Left lobe of liver (tissue), 2 donors: ENCODE measurements at regions not wholly inside any gene's neighbourhood (a gene's known extent, or its start where the extent isn't known, plus 50 kb on each side); places are given as distances from the start of the nearest gene placed in this dataset.
"Not testable (repeated sequence)": the region's sequence is repeated elsewhere in the genome, so short reads cannot be mapped to it uniquely, and the experiment has no call there.

ENCODE experiments used
- ATAC-seq: fragments of 200-7000 bp; cut with Tn5 transposase; one replicate; pipeline ENCODE4 v1.9.1; 2020; ENCODE audit warnings: mild to moderate bottlenecking, moderate library complexity
- DNase-seq: peaks from one replicate; pipeline ENCODE4 v3.0.0-alpha.2; 2020; ENCODE audit warnings: low spot score
- donor health status: DM: no; HTN: no; CAD: no; lungs with moderate emphysema.
- donor health status: DM: no; HTN: yes; CAD: no.

DNA sequence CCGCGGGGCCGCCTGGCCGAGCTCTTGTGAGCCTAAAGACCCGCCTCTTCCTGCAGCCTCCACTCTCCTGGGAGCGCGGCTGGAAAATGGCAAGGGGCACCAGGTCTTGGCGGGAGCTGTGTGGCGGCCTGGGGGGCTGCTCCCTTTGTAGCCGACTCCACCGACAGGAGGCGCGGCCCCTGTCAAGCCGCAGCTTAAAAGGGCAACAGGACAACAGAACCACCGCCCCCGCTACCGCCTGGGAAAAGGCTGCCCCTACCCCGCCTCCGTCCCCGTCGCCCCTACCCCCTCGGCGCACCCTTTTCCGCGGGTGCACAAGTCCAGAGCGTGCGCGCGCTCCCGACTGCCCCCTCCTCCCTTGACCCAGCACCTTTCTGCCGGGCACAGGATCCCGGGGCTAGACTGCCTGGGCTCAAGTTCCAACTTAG is 60.3 kb downstream of the GOLGA8K start:
- peak; percentile 41 for DNase-seq
- ATAC-seq: peak; percentile 52

DNA sequence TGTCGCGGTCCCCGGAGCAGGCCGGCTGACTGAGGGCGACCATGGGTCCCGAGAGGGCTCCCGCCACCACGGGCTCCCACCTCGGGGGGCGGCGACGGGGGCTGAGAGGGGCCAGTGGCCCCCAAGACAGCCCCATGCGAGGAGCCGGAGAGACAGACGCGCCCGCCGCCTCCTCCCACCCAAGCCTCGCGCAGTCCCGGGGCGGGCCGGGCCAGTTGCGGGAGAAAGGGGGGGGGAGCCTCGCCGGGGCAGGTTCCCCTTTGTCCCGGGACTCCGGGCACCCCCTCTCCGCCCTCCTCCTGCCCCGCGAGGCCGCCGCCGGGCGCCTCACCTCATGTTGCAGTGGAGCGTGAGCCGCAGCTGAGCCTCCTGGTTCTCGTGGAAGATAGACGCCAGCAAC is 60.8 kb downstream of the GOLGA8K start:
- ATAC-seq, DNase-seq: not testable (repeated sequence)

DNA sequence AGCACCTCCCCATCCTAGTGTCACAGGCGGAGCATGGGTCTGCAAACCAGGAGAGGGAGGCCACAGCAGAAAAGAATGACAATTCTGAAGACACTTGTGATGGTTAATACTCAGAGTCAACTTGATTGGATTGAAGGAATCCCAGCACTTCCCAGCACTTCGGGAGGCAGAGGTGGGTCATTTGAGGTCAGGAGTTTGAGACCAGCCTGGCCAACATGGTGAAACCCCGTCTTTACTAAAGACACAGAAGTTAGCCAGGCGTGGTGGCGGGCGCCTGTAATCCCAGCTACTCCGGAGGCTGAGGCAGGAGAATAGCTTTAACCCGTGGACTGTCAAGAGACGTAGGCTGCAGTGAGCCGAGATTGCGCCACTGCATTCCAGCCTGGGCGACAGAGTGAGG is 61.6 kb downstream of the GOLGA8K start:
- not testable (repeated sequence) for ATAC-seq, DNase-seq

DNA sequence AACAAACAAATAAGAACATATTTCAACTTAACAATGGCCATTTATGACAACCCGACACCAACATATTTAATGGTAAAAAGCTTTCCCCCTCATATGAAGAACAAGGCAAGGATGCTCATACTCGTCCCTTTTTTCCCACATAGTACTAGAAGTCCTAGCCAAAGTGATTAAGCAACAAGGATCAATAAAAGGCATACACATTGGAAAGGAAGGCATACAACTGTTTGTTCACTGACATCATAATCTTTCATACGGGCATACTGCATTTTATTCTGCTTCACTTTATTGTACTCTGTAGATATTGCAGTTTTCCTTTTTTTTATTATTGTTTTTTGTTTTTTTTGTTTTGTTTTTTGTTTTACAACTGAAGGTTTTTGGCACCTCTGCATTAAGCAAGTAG is 66.3 kb downstream of the GOLGA8K start:
- ATAC-seq: peak; percentile 44
- DNase-seq: not testable (repeated sequence)

DNA sequence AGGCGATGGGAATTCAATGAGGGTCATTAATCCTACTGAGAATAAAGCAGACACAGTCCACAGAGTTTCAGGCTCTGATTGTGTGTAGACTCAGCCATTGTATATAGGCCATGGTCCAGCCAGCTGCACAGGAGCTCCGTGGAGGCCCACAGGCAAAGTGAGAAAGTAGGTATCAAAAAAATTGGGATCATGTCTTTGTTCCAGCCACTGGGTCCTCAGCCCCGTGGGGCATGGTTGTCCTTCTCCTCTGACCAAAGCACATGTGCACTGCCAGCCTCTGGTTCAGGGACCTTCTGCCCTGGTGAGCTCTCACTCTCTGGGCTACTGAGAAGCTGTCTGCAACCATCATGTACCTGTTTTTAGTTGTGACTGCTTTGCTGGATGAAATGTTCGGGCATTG is 79.7 kb downstream of the GOLGA8K start:
- not testable (repeated sequence) for DNase-seq, ATAC-seq

DNA sequence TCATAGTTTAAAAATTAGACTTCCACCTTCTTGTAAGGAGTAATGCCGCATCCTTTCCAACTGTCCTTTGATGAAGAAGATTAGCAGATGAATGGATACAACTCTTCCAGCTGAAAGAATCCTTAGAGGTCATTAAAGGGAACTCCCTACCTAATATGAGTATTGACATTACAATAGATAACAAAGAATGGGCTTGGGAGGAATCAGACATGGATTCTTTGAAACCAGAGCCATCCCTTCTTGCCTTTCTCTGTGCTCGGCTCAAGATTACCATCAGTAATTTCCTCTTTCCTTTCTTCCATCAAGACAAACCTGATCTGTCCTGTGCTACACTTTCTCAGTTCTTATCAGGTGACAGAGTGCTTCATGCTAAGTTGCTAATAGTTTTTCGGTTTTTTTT is 83.8 kb downstream of the GOLGA8K start:
- not testable (repeated sequence) for DNase-seq, ATAC-seq

DNA sequence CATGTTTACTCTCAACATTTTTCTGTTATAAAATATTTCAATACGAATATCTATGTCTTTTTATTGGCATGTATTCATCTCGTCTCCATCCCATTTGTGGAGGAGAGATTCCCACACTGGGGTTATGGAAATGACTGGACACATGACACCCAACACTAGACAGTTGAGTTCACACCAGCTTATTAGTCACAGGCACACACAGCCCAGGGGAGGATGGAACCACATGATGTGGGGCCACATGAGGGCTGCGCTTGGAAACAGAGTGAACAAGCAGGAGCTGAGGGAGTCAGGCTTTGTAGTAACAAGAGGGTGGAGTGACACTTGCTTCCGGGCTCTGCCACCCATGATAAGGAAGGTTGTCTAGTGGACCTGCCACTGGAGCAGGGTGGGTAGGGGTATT is 86.6 kb downstream of the GOLGA8K start:
- not testable (repeated sequence) for DNase-seq, ATAC-seq

DNA sequence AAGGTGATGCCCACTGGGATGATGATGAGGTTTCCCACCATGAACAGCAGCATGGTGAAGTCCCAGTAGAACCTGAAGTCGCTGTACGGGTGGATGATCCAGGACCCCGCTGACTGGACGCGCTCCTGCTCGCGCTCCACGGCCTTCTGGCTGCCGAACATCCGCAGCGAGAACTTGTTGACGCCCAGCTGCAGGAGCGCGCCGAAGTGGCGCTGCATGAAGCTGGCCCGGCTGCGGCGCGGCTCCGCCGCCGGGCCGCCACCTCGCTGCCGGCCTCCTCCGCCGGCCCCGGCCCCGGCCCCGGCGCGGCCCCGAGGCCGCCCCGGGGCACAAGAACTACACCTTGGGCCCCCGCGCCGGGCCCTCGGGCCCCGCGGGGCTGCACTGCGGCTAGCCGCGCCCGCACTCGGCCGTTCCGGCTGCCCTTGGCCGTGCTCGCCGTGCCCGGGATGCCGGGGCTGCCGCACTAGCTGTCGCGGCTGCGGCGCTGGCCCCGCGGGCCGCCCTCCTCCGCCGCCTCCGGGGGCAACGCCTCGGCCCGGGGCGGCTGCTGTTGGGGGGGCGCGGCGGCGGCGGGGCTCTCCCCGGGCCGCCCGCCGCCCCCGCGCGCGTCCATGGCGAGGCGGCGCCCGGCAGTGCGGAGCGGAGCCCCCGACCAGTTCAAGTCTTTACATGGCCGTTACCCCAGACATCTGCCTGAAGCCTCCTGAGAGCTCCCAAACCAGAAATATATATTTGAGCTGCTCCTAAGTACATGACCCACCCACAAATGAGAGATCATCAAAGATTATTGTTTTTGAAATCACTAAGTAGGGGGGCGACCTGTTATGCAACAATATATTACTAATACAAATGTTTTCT is 87.8 kb downstream of the GOLGA8K start:
- not testable (repeated sequence) for ATAC-seq, DNase-seq

DNA sequence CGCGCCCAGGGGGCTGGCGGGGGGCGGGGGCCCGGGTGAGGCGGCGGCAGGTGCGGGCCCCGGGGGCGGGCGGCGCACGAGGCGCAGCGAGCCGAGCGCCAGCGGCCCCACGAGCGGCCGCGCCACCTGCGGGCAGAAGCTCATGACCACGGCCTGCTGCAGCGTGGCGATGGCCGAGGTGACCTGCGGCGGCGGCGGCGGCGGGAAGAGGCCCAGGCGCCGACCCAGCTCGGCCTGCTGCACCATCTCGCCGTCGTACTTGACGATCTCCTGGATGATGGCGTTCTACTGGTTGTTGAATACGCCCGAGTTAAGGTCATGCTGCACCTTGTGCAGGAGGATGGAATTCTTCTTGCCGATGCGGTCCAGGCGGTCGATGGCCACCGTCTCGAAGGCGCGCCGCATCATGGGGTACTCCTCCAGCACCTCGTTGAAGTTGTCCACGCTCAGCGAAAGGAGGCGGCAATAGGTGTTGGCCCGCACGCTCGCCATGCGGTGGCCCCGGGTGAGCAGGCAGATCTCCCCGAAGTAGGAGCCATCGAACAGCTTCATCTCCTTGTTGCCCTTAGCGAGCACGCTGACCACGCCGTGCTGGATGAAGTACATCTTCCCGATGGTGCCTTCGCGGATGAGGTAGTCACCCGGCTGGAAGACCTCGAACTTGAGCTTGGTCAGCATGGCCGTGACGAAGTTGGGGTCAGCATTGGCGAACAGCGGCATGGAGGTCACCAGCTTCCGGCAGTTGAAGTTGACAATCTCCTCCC is 89.5 kb downstream of the GOLGA8K start:
- ATAC-seq, DNase-seq: not testable (repeated sequence)

DNA sequence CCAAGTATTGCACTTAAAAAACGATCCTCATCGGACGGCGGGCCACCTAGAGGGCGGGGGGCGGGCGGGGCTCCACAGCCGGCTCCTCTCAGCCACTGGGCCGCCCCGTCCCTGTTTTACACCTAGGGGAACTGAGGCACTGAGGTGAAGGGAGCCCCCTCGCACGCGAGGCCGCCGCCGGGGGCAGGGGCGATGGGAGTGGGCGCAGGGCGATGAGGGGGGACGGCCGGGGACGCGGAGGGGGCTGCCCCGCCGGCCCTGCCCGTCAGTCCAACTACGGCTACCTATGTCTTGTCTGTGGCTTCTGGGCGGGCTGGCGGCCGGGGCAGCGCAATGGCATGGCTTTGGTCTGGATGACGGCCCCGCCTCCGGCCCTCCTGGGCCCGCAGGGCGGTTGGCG is 90.4 kb downstream of the GOLGA8K start:
- not testable (repeated sequence) for ATAC-seq

DNA sequence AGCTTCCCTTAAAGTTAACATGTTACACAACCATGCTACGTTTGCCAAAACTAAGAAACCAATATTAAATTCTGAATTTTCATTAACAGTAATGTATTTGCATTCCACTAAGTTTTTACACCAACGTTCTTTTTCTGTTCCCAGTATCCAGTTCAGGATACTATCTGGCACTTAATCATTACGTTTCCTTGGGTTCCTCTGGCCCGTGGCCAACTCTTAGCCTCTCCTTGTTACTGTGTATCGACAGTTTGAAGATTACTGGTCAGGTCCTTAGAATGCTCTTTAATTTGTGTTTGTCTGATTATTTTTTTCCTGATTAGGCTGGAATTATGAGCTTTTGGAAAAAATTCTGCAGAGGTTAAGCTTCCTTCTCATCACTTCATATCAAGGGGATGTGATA is 95.5 kb downstream of the GOLGA8K start:
- ATAC-seq, DNase-seq: not testable (repeated sequence)

More for the DNA sequence above, 90.4 kb downstream of the GOLGA8K start:
- not testable (repeated sequence) for DNase-seq

DNA sequence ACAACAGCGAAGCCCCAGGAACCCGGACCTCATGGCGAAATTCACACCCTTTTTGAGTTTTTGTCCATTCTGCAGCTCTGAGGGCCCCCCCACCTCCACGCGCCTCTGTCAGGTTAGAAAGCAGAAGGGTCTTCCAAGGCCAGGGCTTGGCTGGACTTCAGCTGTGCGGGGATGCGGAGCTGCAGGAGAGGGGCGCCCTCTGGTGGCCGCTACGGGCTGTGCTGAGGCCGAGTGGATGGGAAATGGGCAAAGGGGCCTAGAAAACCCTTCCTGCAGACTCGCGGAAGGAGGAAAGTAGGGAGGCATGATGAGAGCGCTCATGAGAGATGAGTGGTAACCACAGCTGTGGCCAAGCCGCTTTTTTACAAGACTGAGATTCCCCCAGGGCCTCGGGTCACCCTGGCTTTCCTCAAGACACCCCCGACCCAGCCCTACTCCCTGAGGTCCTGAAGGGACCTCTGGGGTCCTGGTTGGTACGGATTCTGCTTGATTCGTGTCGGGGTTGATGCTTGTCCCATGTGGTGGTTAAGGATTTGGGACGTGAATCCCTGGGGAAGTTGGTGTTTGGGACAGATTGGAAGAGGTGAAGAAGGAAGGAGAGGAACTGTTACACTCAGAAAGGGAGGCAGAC is 126.8 kb downstream of the GOLGA8K start:
- not testable (repeated sequence) for DNase-seq
- ATAC-seq: peak; percentile 94

DNA sequence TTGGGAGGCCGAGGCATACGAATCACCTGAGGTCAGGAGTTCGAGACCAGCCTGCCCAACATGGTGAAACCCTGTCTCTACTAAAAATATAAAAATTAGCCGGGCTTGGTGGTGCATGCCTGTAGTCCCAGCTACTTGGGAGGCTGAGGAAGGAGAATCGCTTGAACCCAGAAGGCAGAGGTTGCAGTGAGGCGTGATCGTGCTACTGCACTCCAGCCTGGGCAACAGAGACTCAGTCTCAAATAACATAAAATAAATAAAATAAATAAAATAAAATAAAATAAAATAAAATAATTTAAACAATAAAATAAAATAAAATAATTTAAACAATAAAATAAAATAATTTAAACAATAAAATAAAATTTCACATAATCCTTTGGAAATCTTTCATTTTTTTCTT is 149.1 kb downstream of the GOLGA8K start:
- ATAC-seq, DNase-seq: not testable (repeated sequence)

DNA sequence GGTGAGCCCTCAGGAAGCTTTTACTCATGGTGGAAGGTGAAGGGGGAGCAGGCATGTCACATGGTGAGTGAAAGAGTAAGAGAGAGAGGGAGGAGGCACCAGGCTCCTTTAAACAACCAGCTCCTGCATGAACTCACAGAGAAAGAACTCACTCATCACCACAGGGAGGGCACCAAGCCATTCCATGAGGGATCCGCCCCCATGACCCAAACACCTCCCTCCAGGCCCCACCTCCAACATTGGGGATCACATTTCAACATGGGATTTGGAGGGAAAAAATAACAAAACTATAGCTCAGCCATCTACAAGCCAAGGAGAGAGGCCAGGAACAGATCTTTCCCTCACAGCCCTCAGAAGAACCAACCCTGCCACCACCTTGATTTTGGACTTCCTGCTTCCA is 153.9 kb downstream of the GOLGA8K start:
- ATAC-seq, DNase-seq: not testable (repeated sequence)

DNA sequence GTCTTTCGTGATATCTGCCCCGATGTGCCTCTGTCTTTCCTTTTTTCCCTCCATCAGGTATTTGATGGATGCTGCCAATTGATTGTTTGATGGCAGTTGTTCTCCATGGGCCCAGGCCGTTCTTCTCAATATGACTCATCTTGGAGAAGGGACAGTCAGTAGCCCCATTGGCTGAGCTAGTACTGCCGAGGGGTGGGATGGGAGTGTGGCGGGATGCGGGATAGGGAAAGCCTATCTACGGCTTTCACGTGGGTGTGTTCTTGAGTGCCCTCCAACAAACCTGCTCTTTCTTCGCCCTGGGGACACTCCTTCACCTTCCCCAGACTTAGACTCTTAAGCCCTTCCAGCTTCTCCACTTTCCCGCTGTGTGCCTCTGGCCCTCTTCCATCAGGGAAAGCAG is 159.4 kb downstream of the GOLGA8K start:
- not testable (repeated sequence) for ATAC-seq, DNase-seq

DNA sequence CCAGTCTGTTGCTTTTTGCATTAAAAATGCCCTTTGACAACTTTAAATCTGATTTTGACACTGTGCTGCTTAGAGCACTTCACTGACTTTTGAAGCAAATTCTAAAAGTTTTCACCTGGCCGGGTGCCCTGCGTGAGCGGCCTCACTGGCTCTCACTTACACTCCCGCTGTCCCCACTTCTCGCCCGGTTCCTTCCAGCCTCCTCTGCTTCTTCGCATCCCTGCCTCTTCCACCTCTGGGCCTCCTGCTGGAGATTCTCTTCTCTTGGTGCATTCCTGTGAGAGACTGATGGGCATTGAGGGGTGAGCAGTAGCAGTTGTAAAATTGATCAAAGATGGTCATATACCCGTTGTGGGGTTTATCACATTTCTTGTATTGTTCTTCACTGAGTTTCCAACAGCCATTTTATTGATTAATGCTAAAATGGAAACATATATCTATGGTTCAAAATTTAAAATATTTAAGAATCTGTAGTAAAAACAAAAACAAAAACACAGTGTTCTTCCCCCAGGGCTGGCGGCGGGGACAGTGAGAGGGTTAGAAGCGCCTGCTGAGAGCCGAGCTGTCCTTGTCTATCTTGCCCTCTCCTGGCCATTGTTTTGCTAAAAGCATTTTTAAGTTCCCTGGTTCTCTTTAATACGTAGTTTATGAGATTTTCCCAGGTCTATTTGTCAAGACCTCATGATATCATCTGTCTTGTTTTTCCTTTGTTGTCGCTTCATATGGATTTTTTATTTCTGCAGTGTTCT is 160.1 kb downstream of the GOLGA8K start:
- not testable (repeated sequence) for DNase-seq, ATAC-seq

DNA sequence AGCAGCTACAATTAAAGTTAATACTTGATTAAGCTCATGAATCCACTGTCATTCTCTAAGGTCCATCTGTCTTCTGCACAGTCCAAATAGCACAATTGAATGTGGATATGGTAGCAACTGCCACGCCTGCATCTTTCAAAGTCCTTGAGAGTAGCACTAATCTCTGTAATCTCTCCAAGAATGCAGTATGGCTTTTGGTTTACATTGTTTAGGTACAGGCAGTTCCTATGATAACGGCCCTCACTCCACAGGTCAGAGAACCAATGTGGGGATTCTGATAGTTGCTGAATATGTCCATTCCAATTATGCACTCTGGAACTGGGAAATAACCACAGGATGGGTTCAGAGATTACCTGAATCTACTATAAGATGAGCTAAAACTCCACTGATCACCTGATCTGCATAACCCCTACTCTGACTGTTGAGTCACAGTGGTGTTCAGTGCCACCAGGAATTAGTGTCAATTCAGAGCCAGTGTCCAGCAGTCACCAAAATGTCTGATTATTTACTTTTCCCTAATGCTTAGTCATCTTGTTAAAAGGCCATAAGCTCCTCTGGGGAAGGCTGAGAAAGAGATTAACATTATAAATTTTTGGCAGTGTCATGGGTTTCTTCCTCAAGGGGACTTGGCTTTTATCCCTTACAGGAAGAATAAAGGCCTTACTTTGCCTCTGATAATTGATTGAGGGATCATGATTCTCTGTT is 175.5 kb downstream of the GOLGA8K start:
- ATAC-seq, DNase-seq: not testable (repeated sequence)

DNA sequence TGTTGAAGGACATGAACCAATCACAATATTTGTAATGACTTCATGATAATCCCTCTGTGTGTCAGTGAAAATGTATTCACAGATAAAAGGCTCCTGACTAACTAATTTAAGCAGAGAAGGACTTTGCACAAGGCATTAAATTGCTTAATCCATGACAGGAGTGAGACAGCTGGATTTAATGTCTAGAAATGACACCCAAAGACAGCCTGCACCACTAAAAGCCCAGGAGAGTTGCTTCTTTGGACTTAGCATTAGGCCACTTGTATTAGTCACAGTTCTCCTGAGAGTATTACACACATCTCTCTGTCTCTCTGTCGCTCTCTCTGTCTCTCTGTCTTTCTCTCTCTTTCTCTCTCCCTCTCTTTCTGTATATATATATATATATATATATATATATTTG is 180.4 kb downstream of the GOLGA8K start:
- no peak for DNase-seq
- ATAC-seq: no peak
